Liver (tissue), 8 donors: ENCODE measurements at regions not wholly inside any gene's neighbourhood (a gene's known extent, or its start where the extent isn't known, plus 50 kb on each side); places are given as distances from the start of the nearest gene placed in this dataset.

Source experiments
- DNase-seq: peaks from one replicate; pipeline ENCODE4 v3.0.0-alpha.2; 2017; ENCODE audit warnings: low spot score
- H3K27ac ChIP-seq, 2 donors: one replicate each; pipeline ENCODE4 v1.7.0; 2013; ENCODE audit warnings: inconsistent platforms in 2 of 2, low read length in 2 of 2, control low read depth in 1 of 2, low read depth in 1 of 2, mild to moderate bottlenecking in 1 of 2
- H3K27me3 ChIP-seq, 4 donors: one replicate each; pipeline versions ENCODE4 v1.6.1 to v1.7.0; 2013; ENCODE audit warnings: low read length in 3 of 4, inconsistent platforms in 1 of 4, mild to moderate bottlenecking in 1 of 4, moderate library complexity in 1 of 4; ENCODE audit not compliant: control insufficient read depth in 4 of 4, insufficient read depth in 4 of 4
- H3K36me3 ChIP-seq, 4 donors: one replicate each; pipeline versions ENCODE4 v1.6.1 to v1.7.0; 2013; ENCODE audit warnings: low read length in 3 of 4, mild to moderate bottlenecking in 3 of 4, low read depth in 1 of 4, moderate library complexity in 1 of 4; ENCODE audit not compliant: control insufficient read depth in 4 of 4, insufficient read depth in 3 of 4
- H3K4me1 ChIP-seq, 4 donors: one replicate each; pipeline versions ENCODE4 v1.6.1 to v1.7.0; 2013; ENCODE audit warnings: low read length in 3 of 4, mild to moderate bottlenecking in 3 of 4, moderate library complexity in 1 of 4; ENCODE audit not compliant: control insufficient read depth in 4 of 4, insufficient read depth in 4 of 4
- H3K4me3 ChIP-seq, 3 donors: one replicate each; pipeline versions ENCODE4 v1.6.1 to v1.7.0; 2013; ENCODE audit warnings: low read length in 3 of 3, control low read depth in 1 of 3, low read depth in 1 of 3, mild to moderate bottlenecking in 1 of 3
- H3K9ac ChIP-seq, 2 donors: one replicate each; pipeline ENCODE4 v1.7.0; 2013; ENCODE audit warnings: low read length in 2 of 2, mild to moderate bottlenecking in 2 of 2, moderate library complexity in 2 of 2, control low read depth in 1 of 2, low read depth in 1 of 2
- H3K9me3 ChIP-seq, 4 donors: one replicate each; pipeline versions ENCODE4 v1.6.1 to v1.7.0; 2013; ENCODE audit warnings: low read length in 3 of 4; ENCODE audit not compliant: control insufficient read depth in 4 of 4
- EGR1 ChIP-seq, 2 donors: IDR thresholded peaks; 2 replicates each; pipeline ENCODE4 v1.6.1; 2016 to 2018; ENCODE audit warnings: antibody characterized with exemption in 2 of 2, low read depth in 2 of 2
- FOXA1 ChIP-seq: IDR thresholded peaks from 2 replicates; pipeline ENCODE4 v1.6.1; 2016; ENCODE audit warnings: antibody characterized with exemption
- FOXA2 ChIP-seq: IDR thresholded peaks from 2 replicates; pipeline ENCODE4 v1.6.1; 2016; ENCODE audit warnings: antibody characterized with exemption
- GABPA ChIP-seq, 2 donors: IDR thresholded peaks in 1 of 2; conservative IDR thresholded peaks in 1 of 2; 2 replicates each; pipeline ENCODE4 v1.6.1; 2016; ENCODE audit warnings: antibody characterized with exemption in 2 of 2, mild to moderate bottlenecking in 1 of 2, moderate library complexity in 1 of 2
- HNF4A ChIP-seq, 2 donors: conservative IDR thresholded peaks; 2 replicates each; pipeline ENCODE4 v1.6.1; 2016; ENCODE audit warnings: antibody characterized with exemption in 2 of 2, mild to moderate bottlenecking in 2 of 2
- HNF4G ChIP-seq: IDR thresholded peaks from 2 replicates; pipeline ENCODE4 v1.6.1; 2016; ENCODE audit warnings: antibody characterized with exemption
- JUND ChIP-seq, 2 donors: IDR thresholded peaks; 2 replicates each; pipeline ENCODE4 v1.6.1; 2016; ENCODE audit warnings: antibody characterized with exemption in 2 of 2
- NR2F2 ChIP-seq: IDR thresholded peaks from 2 replicates; pipeline ENCODE4 v1.6.1; 2016; ENCODE audit warnings: antibody characterized with exemption
- RAD21 ChIP-seq, 2 donors: IDR thresholded peaks; 2 replicates each; pipeline ENCODE4 v1.6.1; 2016; ENCODE audit warnings: antibody characterized with exemption in 2 of 2, mild to moderate bottlenecking in 2 of 2
- RXRA ChIP-seq, 2 donors: IDR thresholded peaks; 2 replicates each; pipeline ENCODE4 v1.6.1; 2017 to 2018; ENCODE audit warnings: antibody characterized with exemption in 2 of 2, mild to moderate bottlenecking in 1 of 2
- SP1 ChIP-seq: IDR thresholded peaks from 2 replicates; pipeline ENCODE4 v1.6.1; 2018; ENCODE audit warnings: antibody characterized with exemption, mild to moderate bottlenecking
- TAF1 ChIP-seq: conservative IDR thresholded peaks from 2 replicates; pipeline ENCODE4 v1.6.1; 2016; ENCODE audit warnings: antibody characterized with exemption, mild to moderate bottlenecking
- YY1 ChIP-seq: IDR thresholded peaks from 2 replicates; pipeline ENCODE4 v1.6.1; 2016; ENCODE audit warnings: antibody characterized with exemption, mild to moderate bottlenecking
- WGBS: extraction: QIAGEN DNeasy Blood & Tissue Kit; methylation state at CpG from one replicate; pipeline ENCODE4 v1.1.7; 2013; 5-methylcytosine and 5-hydroxymethylcytosine counted together
- TF ChIP-seq, protein P1 (sequence below): IDR thresholded peaks from 2 replicates; pipeline ENCODE4 v1.6.1; 2016; ENCODE audit warnings: antibody characterized with exemption
- TF ChIP-seq, protein P2 (sequence below): fragments of 150-350 bp; IDR thresholded peaks from 2 replicates; pipeline ENCODE4 v1.5.1; 2017; ENCODE audit warnings: improper control_type of control experiment, low read depth, low read length; ENCODE audit not compliant: missing input control
- TF ChIP-seq, protein P3 (sequence below): IDR thresholded peaks from 2 replicates; pipeline ENCODE4 v1.6.1; 2016; ENCODE audit warnings: antibody characterized with exemption
- TF ChIP-seq, protein P4 (sequence below): IDR thresholded peaks from 2 replicates; pipeline ENCODE4 v1.6.1; 2016; ENCODE audit warnings: antibody characterized with exemption, mild to moderate bottlenecking
- donor health status: healthy.
- donor health status: healthy.
- donor health status: healthy.
- donor health status: healthy.
- donor health status: healthy.

DNA sequence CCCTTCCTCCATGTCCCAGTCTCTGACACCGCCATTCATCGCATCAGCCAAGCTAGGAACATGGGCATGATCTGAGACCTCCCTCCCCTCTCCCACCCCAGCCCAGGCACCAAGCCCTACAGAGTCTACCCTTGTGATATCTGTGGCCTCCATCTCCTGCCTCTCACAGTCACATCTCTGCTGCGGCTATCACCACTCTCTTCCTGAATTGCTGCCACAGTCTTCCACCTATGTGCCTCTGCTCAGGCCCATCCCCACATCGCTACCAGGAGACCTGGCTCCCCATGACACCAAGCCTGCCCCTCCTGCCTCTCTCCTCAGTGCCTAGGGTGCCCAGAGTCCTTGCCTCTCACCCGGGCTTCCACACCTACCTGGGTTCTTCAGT is 82.7 kb upstream of the BCAR3 start:
- no peak overlapping the region for H3K9ac ChIP-seq
- no peak overlapping the region for H3K27ac ChIP-seq
- H3K9me3 ChIP-seq, result no peaks in the 10 kb centered on the region
- no peak overlapping the region for H3K4me3 ChIP-seq
- peaks cover 0 to 8% (median 0%) of the 10 kb centered on the region in 4 donors for H3K4me1 ChIP-seq
- TF ChIP-seq GABPA (IDR thresholded peaks at IDR 0.05 in 1 of 2, conservative IDR thresholded peaks at IDR 0.05 in 1 of 2) (no peak), HNF4G (no peak), SP1 (no peak), RXRA (IDR thresholded peaks at IDR 0.05) (no peak), FOXA2 (no peak), YY1 (no peak), RAD21 (IDR thresholded peaks at IDR 0.05) (no peak), TAF1 (no peak), NR2F2 (no peak), JUND (IDR thresholded peaks at IDR 0.05) (no peak), HNF4A (conservative IDR thresholded peaks at IDR 0.05) (no peak), FOXA1 (no peak), EGR1 (IDR thresholded peaks at IDR 0.05; ENCODE audit: low read depth in 2 of 2) (no peak)
- TF ChIP-seq, protein P1, sequence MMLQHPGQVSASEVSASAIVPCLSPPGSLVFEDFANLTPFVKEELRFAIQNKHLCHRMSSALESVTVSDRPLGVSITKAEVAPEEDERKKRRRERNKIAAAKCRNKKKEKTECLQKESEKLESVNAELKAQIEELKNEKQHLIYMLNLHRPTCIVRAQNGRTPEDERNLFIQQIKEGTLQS, result no peak
- TF ChIP-seq, protein P2, sequence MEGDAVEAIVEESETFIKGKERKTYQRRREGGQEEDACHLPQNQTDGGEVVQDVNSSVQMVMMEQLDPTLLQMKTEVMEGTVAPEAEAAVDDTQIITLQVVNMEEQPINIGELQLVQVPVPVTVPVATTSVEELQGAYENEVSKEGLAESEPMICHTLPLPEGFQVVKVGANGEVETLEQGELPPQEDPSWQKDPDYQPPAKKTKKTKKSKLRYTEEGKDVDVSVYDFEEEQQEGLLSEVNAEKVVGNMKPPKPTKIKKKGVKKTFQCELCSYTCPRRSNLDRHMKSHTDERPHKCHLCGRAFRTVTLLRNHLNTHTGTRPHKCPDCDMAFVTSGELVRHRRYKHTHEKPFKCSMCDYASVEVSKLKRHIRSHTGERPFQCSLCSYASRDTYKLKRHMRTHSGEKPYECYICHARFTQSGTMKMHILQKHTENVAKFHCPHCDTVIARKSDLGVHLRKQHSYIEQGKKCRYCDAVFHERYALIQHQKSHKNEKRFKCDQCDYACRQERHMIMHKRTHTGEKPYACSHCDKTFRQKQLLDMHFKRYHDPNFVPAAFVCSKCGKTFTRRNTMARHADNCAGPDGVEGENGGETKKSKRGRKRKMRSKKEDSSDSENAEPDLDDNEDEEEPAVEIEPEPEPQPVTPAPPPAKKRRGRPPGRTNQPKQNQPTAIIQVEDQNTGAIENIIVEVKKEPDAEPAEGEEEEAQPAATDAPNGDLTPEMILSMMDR, result no peak
- TF ChIP-seq, protein P3, sequence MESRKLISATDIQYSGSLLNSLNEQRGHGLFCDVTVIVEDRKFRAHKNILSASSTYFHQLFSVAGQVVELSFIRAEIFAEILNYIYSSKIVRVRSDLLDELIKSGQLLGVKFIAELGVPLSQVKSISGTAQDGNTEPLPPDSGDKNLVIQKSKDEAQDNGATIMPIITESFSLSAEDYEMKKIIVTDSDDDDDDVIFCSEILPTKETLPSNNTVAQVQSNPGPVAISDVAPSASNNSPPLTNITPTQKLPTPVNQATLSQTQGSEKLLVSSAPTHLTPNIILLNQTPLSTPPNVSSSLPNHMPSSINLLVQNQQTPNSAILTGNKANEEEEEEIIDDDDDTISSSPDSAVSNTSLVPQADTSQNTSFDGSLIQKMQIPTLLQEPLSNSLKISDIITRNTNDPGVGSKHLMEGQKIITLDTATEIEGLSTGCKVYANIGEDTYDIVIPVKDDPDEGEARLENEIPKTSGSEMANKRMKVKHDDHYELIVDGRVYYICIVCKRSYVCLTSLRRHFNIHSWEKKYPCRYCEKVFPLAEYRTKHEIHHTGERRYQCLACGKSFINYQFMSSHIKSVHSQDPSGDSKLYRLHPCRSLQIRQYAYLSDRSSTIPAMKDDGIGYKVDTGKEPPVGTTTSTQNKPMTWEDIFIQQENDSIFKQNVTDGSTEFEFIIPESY, result no peak
- TF ChIP-seq, protein P4, sequence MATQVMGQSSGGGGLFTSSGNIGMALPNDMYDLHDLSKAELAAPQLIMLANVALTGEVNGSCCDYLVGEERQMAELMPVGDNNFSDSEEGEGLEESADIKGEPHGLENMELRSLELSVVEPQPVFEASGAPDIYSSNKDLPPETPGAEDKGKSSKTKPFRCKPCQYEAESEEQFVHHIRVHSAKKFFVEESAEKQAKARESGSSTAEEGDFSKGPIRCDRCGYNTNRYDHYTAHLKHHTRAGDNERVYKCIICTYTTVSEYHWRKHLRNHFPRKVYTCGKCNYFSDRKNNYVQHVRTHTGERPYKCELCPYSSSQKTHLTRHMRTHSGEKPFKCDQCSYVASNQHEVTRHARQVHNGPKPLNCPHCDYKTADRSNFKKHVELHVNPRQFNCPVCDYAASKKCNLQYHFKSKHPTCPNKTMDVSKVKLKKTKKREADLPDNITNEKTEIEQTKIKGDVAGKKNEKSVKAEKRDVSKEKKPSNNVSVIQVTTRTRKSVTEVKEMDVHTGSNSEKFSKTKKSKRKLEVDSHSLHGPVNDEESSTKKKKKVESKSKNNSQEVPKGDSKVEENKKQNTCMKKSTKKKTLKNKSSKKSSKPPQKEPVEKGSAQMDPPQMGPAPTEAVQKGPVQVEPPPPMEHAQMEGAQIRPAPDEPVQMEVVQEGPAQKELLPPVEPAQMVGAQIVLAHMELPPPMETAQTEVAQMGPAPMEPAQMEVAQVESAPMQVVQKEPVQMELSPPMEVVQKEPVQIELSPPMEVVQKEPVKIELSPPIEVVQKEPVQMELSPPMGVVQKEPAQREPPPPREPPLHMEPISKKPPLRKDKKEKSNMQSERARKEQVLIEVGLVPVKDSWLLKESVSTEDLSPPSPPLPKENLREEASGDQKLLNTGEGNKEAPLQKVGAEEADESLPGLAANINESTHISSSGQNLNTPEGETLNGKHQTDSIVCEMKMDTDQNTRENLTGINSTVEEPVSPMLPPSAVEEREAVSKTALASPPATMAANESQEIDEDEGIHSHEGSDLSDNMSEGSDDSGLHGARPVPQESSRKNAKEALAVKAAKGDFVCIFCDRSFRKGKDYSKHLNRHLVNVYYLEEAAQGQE, result no peak
- no peaks in the 10 kb centered on the region for H3K36me3 ChIP-seq
- no peaks in the 10 kb centered on the region for H3K27me3 ChIP-seq
- no peak for DNase-seq
- 96% methylated on average over 5 of the region's 5 CpGs for WGBS
